SK-N-SH (cell line): ENCODE measurements at regions not wholly inside any gene's neighbourhood (a gene's known extent, or its start where the extent isn't known, plus 50 kb on each side); places are given as distances from the start of the nearest gene placed in this dataset.

Source experiments
- CTCF ChIA-PET: fragments of 300-600, 350-600 bp; formaldehyde crosslinking; extraction: SDS; loops from one replicate; lab custom pipeline; 2021; lab: Yijun Ruan, JAX
- POLR2A ChIA-PET: fragments of 350-600 bp; sonication (Branson Sonifier 250); formaldehyde crosslinking; extraction: SDS; loops from one replicate; lab custom pipeline; 2020; ENCODE audit warnings: antibody characterized with exemption, inconsistent platforms; lab: Yijun Ruan, JAX
- DNase-seq: peaks from one replicate; pipeline ENCODE4 v3.0.0; 2012
- H2AFZ ChIP-seq: fragments of 200-600 bp; sonication (generic); 2 replicates; pipeline ENCODE4 v1.8.1; 2016; ENCODE audit warnings: antibody characterized with exemption, mild to moderate bottlenecking, low read depth
- H3F3A ChIP-seq: fragments of 200-600 bp; sonication (generic); replicated peaks from 2 replicates; pipeline ENCODE3; 2016; ENCODE audit warnings: antibody characterized with exemption, mild to moderate bottlenecking; ENCODE audit not compliant: insufficient read depth
- H3K27ac ChIP-seq, 2 experiments: fragments of 200-500 bp in 1 of 2; fragments of 200-600 bp in 1 of 2; sonication (Bioruptor generic) in 1 of 2; sonication (generic), shearing (Covaris generic) in 1 of 2; 2 replicates each; pipeline versions ENCODE4 v1.5.1 to v1.6.1; 2014 to 2016; ENCODE audit warnings: low read depth in 2 of 2, inconsistent platforms in 1 of 2, low read length in 1 of 2, mild to moderate bottlenecking in 1 of 2, mixed read lengths in 1 of 2
- H3K27me3 ChIP-seq: fragments of 200-600 bp; sonication (generic), shearing (Covaris generic); 2 replicates; pipeline ENCODE4 v1.6.1; 2016; ENCODE audit warnings: mixed run types; ENCODE audit not compliant: insufficient read depth
- H3K36me3 ChIP-seq, 2 experiments: fragments of 200-500 bp in 1 of 2; fragments of 200-600 bp in 1 of 2; sonication (Bioruptor generic) in 1 of 2; sonication (generic) in 1 of 2; replicated peaks in 1 of 2; 2 replicates each; pipeline versions ENCODE3 to v1.5.1; 2014 to 2016; ENCODE audit warnings: low read length in 1 of 2, mild to moderate bottlenecking in 1 of 2; ENCODE audit not compliant: insufficient read depth in 2 of 2, control insufficient read depth in 1 of 2
- H3K4me1 ChIP-seq, 2 experiments: fragments of 200-500 bp in 1 of 2; fragments of 200-600 bp in 1 of 2; sonication (Bioruptor generic) in 1 of 2; sonication (generic), shearing (Covaris generic) in 1 of 2; 2 replicates each; pipeline versions ENCODE4 v1.5.1 to v1.6.1; 2014 to 2016; ENCODE audit warnings: low read depth in 1 of 2, low read length in 1 of 2, mixed run types in 1 of 2; ENCODE audit not compliant: insufficient read depth in 2 of 2, control insufficient read depth in 1 of 2
- H3K4me2 ChIP-seq: fragments of 200-600 bp; sonication (generic), shearing (Covaris generic); 2 replicates; pipeline ENCODE4 v1.6.1; 2017; ENCODE audit warnings: mixed run types
- H3K4me3 ChIP-seq, 2 experiments: fragments of 200-500 bp in 1 of 2; fragments of 200-600 bp in 1 of 2; sonication (Bioruptor generic) in 1 of 2; sonication (generic), shearing (Covaris generic) in 1 of 2; 2 replicates each; pipeline versions ENCODE4 v1.5.1 to v1.8.1; 2014 to 2016; ENCODE audit warnings: low read depth in 2 of 2, inconsistent platforms in 1 of 2, low read length in 1 of 2, mild to moderate bottlenecking in 1 of 2, mixed read lengths in 1 of 2, moderate library complexity in 1 of 2
- H3K79me2 ChIP-seq: fragments of 200-600 bp; sonication (generic); 2 replicates; pipeline ENCODE4 v1.8.1; 2017; ENCODE audit warnings: mild to moderate bottlenecking; ENCODE audit not compliant: insufficient read depth
- H3K9ac ChIP-seq: fragments of 200-600 bp; sonication (generic); 2 replicates; pipeline ENCODE4 v1.6.1; 2017; ENCODE audit warnings: mixed run types
- H3K9me2 ChIP-seq: fragments of 200-600 bp; sonication (generic); 2 replicates; pipeline ENCODE4 v1.6.1; 2017; ENCODE audit warnings: mixed run types
- H3K9me3 ChIP-seq: fragments of 200-600 bp; sonication (generic); 2 replicates; pipeline ENCODE4 v1.6.1; 2017; ENCODE audit warnings: mixed run types, mild to moderate bottlenecking, moderate library complexity
- H4K20me1 ChIP-seq: fragments of 200-600 bp; sonication (generic); 2 replicates; pipeline ENCODE4 v1.6.1; 2017; ENCODE audit warnings: mild to moderate bottlenecking, mixed run types; ENCODE audit not compliant: insufficient read depth
- ELF1 ChIP-seq: IDR thresholded peaks from 2 replicates; pipeline ENCODE4 v1.4.0; 2012
- EP300 ChIP-seq, 2 experiments: IDR thresholded peaks; 2 replicates each; pipeline versions ENCODE4 v1.4.0 to v1.6.1; 2012; ENCODE audit warnings: borderline replicate concordance in 1 of 2, low read depth in 1 of 2, low read length in 1 of 2
- FOSL2 ChIP-seq: IDR thresholded peaks from 2 replicates; pipeline ENCODE4 v1.4.0; 2012; ENCODE audit warnings: low read depth, mild to moderate bottlenecking, moderate library complexity, borderline replicate concordance
- GATA2 ChIP-seq: sonication (generic); formaldehyde crosslinking; IDR thresholded peaks from 2 replicates; pipeline ENCODE4 v1.5.0; 2020; ENCODE audit warnings: mild to moderate bottlenecking, missing genetic modification reagents
- MXI1 ChIP-seq: IDR thresholded peaks from 2 replicates; pipeline ENCODE4 v1.6.1; 2012; ENCODE audit warnings: mild to moderate bottlenecking, low read depth, low read length, improper control_type of control experiment
- NFIC ChIP-seq: IDR thresholded peaks from 2 replicates; pipeline ENCODE4 v1.4.0; 2012; ENCODE audit warnings: borderline replicate concordance
- RAD21 ChIP-seq: IDR thresholded peaks from 2 replicates; pipeline ENCODE4 v1.6.1; 2012; ENCODE audit warnings: mild to moderate bottlenecking, low read length
- RFX5 ChIP-seq: IDR thresholded peaks from 2 replicates; pipeline ENCODE4 v1.6.1; 2012; ENCODE audit warnings: mild to moderate bottlenecking, improper control_type of control experiment, low read length
- SMC3 ChIP-seq: IDR thresholded peaks from 2 replicates; pipeline ENCODE4 v1.6.1; 2012; ENCODE audit warnings: low read depth, low read length, improper control_type of control experiment
- TAF1 ChIP-seq: IDR thresholded peaks from 2 replicates; pipeline ENCODE4 v1.6.1; 2012; ENCODE audit warnings: low read depth, mild to moderate bottlenecking, low read length, moderate library complexity, borderline replicate concordance
- TEAD4 ChIP-seq: IDR thresholded peaks from 2 replicates; pipeline ENCODE4 v1.4.0; 2012; ENCODE audit warnings: mild to moderate bottlenecking, borderline replicate concordance; ENCODE audit not compliant: insufficient read depth
- ZBTB33 ChIP-seq: IDR thresholded peaks from 2 replicates; pipeline ENCODE4 v1.4.0; 2012; ENCODE audit warnings: low read depth, borderline replicate concordance
- WGBS: methylation state at CpG from one replicate; pipeline ENCODE4 v1.1.6; 2017; ENCODE audit warnings: low lambda C conversion rate; 5-methylcytosine and 5-hydroxymethylcytosine counted together
- TF ChIP-seq, protein P1 (sequence below): IDR thresholded peaks from 2 replicates; pipeline ENCODE4 v1.4.0; 2012; ENCODE audit warnings: low read depth, borderline replicate concordance
- TF ChIP-seq, protein P2 (sequence below): IDR thresholded peaks from 2 replicates; pipeline ENCODE4 v1.6.1; 2012; ENCODE audit warnings: mild to moderate bottlenecking, low read depth, low read length, moderate library complexity
- TF ChIP-seq, protein P3 (sequence below): fragments of 150-350 bp; IDR thresholded peaks from 2 replicates; pipeline ENCODE4 v1.6.1; 2016; ENCODE audit warnings: mild to moderate bottlenecking, low read depth, low read length

- Histone ChIP-seq H3K4me2 (no peak overlapping the region), H3K4me3 (no peak overlapping the region), H3K9me3 (no peaks in the 10 kb centered on the region), H3K27me3 (no peaks in the 10 kb centered on the region; the same call in none of the 2 replicates), H3K36me3 (no peaks in the 10 kb centered on the region), H3K9ac (no peak overlapping the region), H3K9me2 (no peaks in the 10 kb centered on the region), H3F3A (no peaks in the 10 kb centered on the region), H3K27ac (no peak overlapping the region), H3K4me1 (peaks cover 0 to 9% of the 10 kb centered on the region in 2 experiments; a peak in 1 of 4 replicates), H3K79me2 (no peaks in the 10 kb centered on the region), H2AFZ (no peak overlapping the region), H4K20me1 (no peaks in the 10 kb centered on the region)
- ChIA-PET CTCF (interaction anchor here (1.2 kb wide), 1 partner anchor 38 kb away, joined by 6 read pairs; no protein-coding TSS in a partner anchor), POLR2A (no interaction called here)
- 66% methylated on average over 7 of the region's 13 CpGs for WGBS
- no peak for DNase-seq
- TF ChIP-seq ELF1 (no peak), MXI1 (no peak), TAF1 (no peak), RAD21 (no peak), NFIC (no peak), SMC3 (no peak), FOSL2 (no peak), GATA2 (no peak), ZBTB33 (no peak), TEAD4 (no peak), EP300 (IDR thresholded peaks at IDR 0.05; ENCODE audit: borderline replicate concordance in 1 of 2, low read depth in 1 of 2, low read length in 1 of 2) (no peak), RFX5 (no peak)
- TF ChIP-seq, protein P1, sequence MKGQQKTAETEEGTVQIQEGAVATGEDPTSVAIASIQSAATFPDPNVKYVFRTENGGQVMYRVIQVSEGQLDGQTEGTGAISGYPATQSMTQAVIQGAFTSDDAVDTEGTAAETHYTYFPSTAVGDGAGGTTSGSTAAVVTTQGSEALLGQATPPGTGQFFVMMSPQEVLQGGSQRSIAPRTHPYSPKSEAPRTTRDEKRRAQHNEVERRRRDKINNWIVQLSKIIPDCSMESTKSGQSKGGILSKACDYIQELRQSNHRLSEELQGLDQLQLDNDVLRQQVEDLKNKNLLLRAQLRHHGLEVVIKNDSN = no peak
- TF ChIP-seq, protein P2, sequence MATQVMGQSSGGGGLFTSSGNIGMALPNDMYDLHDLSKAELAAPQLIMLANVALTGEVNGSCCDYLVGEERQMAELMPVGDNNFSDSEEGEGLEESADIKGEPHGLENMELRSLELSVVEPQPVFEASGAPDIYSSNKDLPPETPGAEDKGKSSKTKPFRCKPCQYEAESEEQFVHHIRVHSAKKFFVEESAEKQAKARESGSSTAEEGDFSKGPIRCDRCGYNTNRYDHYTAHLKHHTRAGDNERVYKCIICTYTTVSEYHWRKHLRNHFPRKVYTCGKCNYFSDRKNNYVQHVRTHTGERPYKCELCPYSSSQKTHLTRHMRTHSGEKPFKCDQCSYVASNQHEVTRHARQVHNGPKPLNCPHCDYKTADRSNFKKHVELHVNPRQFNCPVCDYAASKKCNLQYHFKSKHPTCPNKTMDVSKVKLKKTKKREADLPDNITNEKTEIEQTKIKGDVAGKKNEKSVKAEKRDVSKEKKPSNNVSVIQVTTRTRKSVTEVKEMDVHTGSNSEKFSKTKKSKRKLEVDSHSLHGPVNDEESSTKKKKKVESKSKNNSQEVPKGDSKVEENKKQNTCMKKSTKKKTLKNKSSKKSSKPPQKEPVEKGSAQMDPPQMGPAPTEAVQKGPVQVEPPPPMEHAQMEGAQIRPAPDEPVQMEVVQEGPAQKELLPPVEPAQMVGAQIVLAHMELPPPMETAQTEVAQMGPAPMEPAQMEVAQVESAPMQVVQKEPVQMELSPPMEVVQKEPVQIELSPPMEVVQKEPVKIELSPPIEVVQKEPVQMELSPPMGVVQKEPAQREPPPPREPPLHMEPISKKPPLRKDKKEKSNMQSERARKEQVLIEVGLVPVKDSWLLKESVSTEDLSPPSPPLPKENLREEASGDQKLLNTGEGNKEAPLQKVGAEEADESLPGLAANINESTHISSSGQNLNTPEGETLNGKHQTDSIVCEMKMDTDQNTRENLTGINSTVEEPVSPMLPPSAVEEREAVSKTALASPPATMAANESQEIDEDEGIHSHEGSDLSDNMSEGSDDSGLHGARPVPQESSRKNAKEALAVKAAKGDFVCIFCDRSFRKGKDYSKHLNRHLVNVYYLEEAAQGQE = no peak
- TF ChIP-seq, protein P3, sequence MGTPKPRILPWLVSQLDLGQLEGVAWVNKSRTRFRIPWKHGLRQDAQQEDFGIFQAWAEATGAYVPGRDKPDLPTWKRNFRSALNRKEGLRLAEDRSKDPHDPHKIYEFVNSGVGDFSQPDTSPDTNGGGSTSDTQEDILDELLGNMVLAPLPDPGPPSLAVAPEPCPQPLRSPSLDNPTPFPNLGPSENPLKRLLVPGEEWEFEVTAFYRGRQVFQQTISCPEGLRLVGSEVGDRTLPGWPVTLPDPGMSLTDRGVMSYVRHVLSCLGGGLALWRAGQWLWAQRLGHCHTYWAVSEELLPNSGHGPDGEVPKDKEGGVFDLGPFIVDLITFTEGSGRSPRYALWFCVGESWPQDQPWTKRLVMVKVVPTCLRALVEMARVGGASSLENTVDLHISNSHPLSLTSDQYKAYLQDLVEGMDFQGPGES = no peak
Measured at GRCh38 chr2:121133551-121134319, 151.3 kb downstream of the TFCP2L1 start.
